Epithelial cell of esophagus (primary cell): ENCODE measurements at regions not wholly inside any gene's neighbourhood (a gene's known extent, or its start where the extent isn't known, plus 50 kb on each side); places are given as distances from the start of the nearest gene placed in this dataset.
"Not testable (repeated sequence)": the region's sequence is repeated elsewhere in the genome, so short reads cannot be mapped to it uniquely, and the experiment has no call there.

Experiments
- DNase-seq: peaks from one replicate; pipeline ENCODE4 v3.0.0; 2010; ENCODE audit warnings: low read depth
- H3K4me3 ChIP-seq: 2 replicates; pipeline ENCODE4 v1.5.1; 2011; ENCODE audit warnings: mild to moderate bottlenecking, low read length, control low read depth
- CTCF ChIP-seq: IDR thresholded peaks from 2 replicates; pipeline ENCODE4 v1.5.1; 2011; ENCODE audit warnings: low read depth, mild to moderate bottlenecking, low read length, control low read depth, inconsistent platforms; ENCODE audit not compliant: insufficient read depth; ENCODE audit errors: missing control alignments

- DNase-seq = no peak
- H3K4me3 ChIP-seq = no peak overlapping the region
- TF ChIP-seq CTCF = no peak
Measured at GRCh38 chr7:109616551-109617069, 1046.9 kb downstream of the DNAJB9 start.

- no peak overlapping the region for H3K4me3 ChIP-seq
- TF ChIP-seq CTCF = no peak
- no peak for DNase-seq
Measured at GRCh38 chr7:109622320-109622719, 1052.6 kb downstream of the DNAJB9 start.

- not testable (repeated sequence) for DNase-seq, H3K4me3 ChIP-seq
Measured at GRCh38 chr7:109632890-109633289, 1063.2 kb downstream of the DNAJB9 start.

- TF ChIP-seq CTCF = no peak
- DNase-seq = no peak
- no peak overlapping the region for H3K4me3 ChIP-seq
Measured at GRCh38 chr7:109635374-109635773, 1065.7 kb downstream of the DNAJB9 start.

GRCh38 chr7:109637428-109637990 is 1067.8 kb downstream of the DNAJB9 start:
- no peak for DNase-seq
- no peak for TF ChIP-seq CTCF
- H3K4me3 ChIP-seq = no peak overlapping the region

GRCh38 chr7:109638321-109638720 is 1068.6 kb downstream of the DNAJB9 start:
- TF ChIP-seq CTCF = no peak
- DNase-seq = no peak
- no peak overlapping the region for H3K4me3 ChIP-seq

GRCh38 chr7:109639561-109639960 is 1069.9 kb downstream of the DNAJB9 start:
- TF ChIP-seq CTCF = no peak
- no peak overlapping the region for H3K4me3 ChIP-seq

More at GRCh38 chr7:109639561-109639960, 1069.9 kb downstream of the DNAJB9 start:
- no peak for DNase-seq
